ENCODE measurements at regions not wholly inside any gene's neighbourhood (a gene's known extent, or its start where the extent isn't known, plus 50 kb on each side); places are given as distances from the start of the nearest gene placed in this dataset.

DNA sequence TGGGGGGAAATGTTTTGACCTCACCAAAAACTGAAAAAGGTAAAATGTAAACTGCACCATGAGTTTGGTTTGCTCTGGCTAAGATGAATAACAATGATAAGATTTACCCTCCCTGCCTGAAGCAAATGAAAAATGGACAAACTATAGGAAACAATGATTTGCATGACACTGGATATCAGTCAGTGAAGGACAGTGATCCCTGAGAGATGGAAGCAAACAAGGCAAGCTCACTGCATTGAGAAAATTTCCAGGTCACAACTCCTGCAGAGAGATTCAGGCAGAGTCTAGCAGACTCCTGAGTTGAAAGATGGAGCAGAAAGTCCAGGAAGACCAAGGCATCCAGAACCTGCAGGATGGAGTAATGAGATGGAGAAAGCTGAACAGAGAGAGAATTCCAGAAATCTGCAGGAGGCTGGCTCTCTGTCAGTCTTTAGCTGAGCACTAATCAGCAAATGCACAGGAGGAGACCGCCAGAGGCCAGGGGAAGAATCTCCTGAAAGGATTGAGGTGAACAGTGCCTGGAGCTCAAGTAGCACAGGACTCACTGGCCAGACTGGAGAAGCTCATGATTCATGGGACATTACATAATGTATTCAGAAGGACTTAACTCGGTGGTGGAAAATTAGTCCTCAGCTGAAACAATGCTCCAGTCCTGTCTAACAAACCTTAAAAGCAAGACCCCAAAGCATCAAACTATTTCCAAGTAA is 51.2 kb upstream of the PALS2 start:
- no peak for DNase-seq (ENCODE audit: low read depth)

All from amniotic epithelial cell (primary cell).